Sigmoid colon (tissue), 4 donors: ENCODE measurements at regions not wholly inside any gene's neighbourhood (a gene's known extent, or its start where the extent isn't known, plus 50 kb on each side); places are given as distances from the start of the nearest gene placed in this dataset.

Experiments
- EP300 ChIP-seq, 4 donors: sonication (generic); formaldehyde crosslinking; IDR thresholded peaks; one replicate each; pipeline ENCODE4 v1.6.1; 2017; ENCODE audit warnings: antibody characterized with exemption in 4 of 4
- POLR2AphosphoS5 ChIP-seq, 4 donors: sonication (generic); formaldehyde crosslinking; IDR thresholded peaks; one replicate each; pipeline ENCODE4 v1.6.1; 2017; ENCODE audit warnings: antibody characterized with exemption in 4 of 4
- TF ChIP-seq, protein P1 (sequence below), 4 experiments: fragments of 450-650 bp in 3 of 4; fragments of 200-600 bp in 1 of 4; IDR thresholded peaks; one replicate each; pipeline ENCODE4 v1.5.1; 2016 to 2019; ENCODE audit warnings: antibody characterized with exemption in 4 of 4, mild to moderate bottlenecking in 3 of 4, moderate library complexity in 2 of 4

DNA sequence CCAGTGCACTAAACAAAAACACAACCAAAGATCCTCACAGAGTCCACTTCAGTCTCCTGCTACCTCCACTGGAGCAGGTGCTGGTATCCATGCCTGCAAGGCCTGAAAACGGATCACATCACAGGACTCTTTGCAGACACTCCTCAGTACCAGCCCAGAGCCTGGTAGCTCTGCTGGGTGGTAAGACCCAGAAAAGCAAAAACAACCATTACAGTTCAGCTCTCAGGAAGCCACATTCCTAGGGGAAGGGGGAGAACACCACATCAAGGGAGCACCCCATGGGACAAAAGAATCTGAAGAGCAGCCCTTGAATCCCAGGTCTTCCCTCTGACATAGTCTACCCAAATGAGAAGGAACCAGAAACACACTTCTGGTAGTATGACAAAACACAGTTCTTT, 52.5 kb upstream of the PFN2 start:
- TF ChIP-seq POLR2AphosphoS5 (IDR thresholded peaks at IDR 0.05) (no peak), EP300 (IDR thresholded peaks at IDR 0.05) (no peak)
- TF ChIP-seq, protein P1, sequence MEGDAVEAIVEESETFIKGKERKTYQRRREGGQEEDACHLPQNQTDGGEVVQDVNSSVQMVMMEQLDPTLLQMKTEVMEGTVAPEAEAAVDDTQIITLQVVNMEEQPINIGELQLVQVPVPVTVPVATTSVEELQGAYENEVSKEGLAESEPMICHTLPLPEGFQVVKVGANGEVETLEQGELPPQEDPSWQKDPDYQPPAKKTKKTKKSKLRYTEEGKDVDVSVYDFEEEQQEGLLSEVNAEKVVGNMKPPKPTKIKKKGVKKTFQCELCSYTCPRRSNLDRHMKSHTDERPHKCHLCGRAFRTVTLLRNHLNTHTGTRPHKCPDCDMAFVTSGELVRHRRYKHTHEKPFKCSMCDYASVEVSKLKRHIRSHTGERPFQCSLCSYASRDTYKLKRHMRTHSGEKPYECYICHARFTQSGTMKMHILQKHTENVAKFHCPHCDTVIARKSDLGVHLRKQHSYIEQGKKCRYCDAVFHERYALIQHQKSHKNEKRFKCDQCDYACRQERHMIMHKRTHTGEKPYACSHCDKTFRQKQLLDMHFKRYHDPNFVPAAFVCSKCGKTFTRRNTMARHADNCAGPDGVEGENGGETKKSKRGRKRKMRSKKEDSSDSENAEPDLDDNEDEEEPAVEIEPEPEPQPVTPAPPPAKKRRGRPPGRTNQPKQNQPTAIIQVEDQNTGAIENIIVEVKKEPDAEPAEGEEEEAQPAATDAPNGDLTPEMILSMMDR (IDR thresholded peaks at IDR 0.05) = no peak
